ENCODE measurements at regions not wholly inside any gene's neighbourhood (a gene's known extent, or its start where the extent isn't known, plus 50 kb on each side); places are given as distances from the start of the nearest gene placed in this dataset.

DNA sequence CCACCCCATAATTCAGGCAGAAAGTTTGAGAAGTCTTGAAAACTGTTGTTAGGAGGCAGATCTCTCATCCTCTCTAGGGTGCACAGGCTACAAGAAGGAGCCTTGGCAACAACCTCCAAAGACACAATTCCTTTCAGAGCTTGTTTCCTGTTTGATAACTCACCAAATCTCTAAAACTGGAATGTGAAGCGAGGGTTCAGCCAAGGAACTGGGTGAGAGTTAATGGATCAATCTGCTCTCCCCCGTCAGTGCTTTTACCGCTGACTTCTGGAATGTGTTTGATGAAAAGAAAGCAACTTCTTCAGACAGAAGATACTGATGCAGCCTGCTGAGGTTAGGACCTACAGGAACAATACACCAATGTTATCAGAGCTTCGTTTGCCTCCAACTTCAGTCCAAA lies 171.8 kb upstream of the BMP2 start:
- BruUV-seq (replicated peaks) = no TSS peak
- no peaks in the 10 kb centered on the region for H3K4me1 ChIP-seq (ENCODE audit: control insufficient read depth, insufficient read depth, low read length)
- 8% methylated on average over 4 of the region's 4 CpGs for WGBS (ENCODE audit: insufficient coverage, insufficient replicate concordance, low lambda C conversion rate, missing lambda C conversion rate)
- POLR2A ChIA-PET = interaction anchor here (1.1 kb wide), 1 partner anchor 36 kb away, joined by 3 read pairs; no protein-coding TSS in a partner anchor
- FAIRE-seq = no peak
- H3K27ac ChIP-seq (ENCODE audit: control insufficient read depth, insufficient read depth) = no peak overlapping the region
- H4K20me1 ChIP-seq (ENCODE audit: control insufficient read depth, insufficient read depth) = no peaks in the 10 kb centered on the region
- no peaks in the 10 kb centered on the region for H3K79me2 ChIP-seq (ENCODE audit: control insufficient read depth, insufficient read depth, low read length)
- DNase-seq (ENCODE audit: low read depth, low spot score) = no peak
- ATAC-seq = no peak
- H3K4me3 ChIP-seq = no peak overlapping the region
- TF ChIP-seq HDAC6 (IDR thresholded peaks at IDR 0.05; ENCODE audit: unreplicated experiment) = no peak
- no peaks in the 10 kb centered on the region for H3K36me3 ChIP-seq (ENCODE audit: control insufficient read depth in 2 of 2, insufficient read depth in 2 of 2, low read length in 1 of 2)
- SMC1A ChIA-PET (ENCODE audit: uncharacterized antibody, unreplicated experiment) = interaction anchor here (0.6 to 3.9 kb wide), 14 partner anchors 8 to 174 kb away, joined by 3 to 17 read pairs (median 4); no protein-coding TSS in a partner anchor
- H3K9me3 ChIP-seq (replicated peaks; ENCODE audit: control insufficient read depth, insufficient read depth, low read length) = no peaks in the 10 kb centered on the region
- intact Hi-C loops (cut with micrococcal nuclease; ENCODE audit: unreplicated experiment) = no loop called here
- H3K27me3 ChIP-seq (replicated peaks in 1 of 2; ENCODE audit: control insufficient read depth in 2 of 2, insufficient read depth in 2 of 2, low read length in 1 of 2) = no peaks in the 10 kb centered on the region
- no peak overlapping the region for H3K9ac ChIP-seq (ENCODE audit: control insufficient read depth, insufficient read depth, low read length)
- RAD21 ChIA-PET (ENCODE audit: unreplicated experiment) = interaction anchor here (0.9 to 2.0 kb wide), 5 partner anchors 10 to 331 kb away, joined by 3 to 10 read pairs (median 4); no protein-coding TSS in a partner anchor
- in situ Hi-C loops (cut with MboI) = no loop called here
- no peak overlapping the region for H3K4me2 ChIP-seq (ENCODE audit: control insufficient read depth, insufficient read depth)
- no peak overlapping the region for H2AFZ ChIP-seq (ENCODE audit: control insufficient read depth, low read depth, low read length)
- CTCF ChIA-PET = interaction anchor here (1.0 to 4.0 kb wide), 8 partner anchors 13 to 149 kb away, joined by 3 to 31 read pairs (median 4); no protein-coding TSS in a partner anchor

DNA sequence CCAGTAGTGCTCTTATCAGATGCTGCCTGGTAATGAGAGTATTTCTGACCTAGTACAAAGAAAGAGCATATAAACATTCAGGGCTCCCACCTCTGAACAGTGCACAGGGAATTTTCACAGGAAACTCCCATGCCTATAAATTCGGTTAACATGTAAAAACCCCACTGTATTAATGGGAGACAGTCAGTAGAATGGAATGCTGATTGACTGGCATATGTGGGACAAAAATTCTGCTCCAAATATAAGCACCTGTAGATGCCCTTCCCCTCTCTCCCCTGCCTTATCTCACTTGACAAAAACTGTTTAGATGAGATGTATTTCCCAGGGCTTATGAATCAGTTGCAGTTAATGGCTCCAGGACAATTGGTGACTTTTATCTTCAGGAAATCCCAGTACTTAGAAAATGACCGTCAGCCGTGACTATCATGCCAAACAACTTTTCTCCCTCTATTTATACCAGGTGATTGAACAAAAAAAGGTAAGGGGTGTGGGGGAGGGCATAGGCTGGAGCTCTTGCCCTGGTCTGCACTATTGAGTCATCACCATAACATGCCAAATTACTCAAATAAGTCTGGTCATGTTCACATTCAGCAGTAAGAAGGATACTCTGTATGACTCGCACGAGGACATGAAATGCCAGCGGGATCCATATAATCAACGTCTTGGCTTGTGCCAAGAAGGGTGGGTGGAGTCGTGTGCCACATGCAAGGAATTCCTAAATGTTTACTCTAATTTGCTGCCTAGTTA lies 176.4 kb upstream of the BMP2 start:
- no peaks in the 10 kb centered on the region for H3K27me3 ChIP-seq (replicated peaks in 1 of 2; ENCODE audit: control insufficient read depth in 2 of 2, insufficient read depth in 2 of 2, low read length in 1 of 2)
- no peak overlapping the region for H3K27ac ChIP-seq (ENCODE audit: control insufficient read depth, insufficient read depth)
- ATAC-seq (no peak), FAIRE-seq (no peak), DNase-seq (ENCODE audit: low read depth, low spot score) (no peak)
- no peak overlapping the region for H3K9ac ChIP-seq (ENCODE audit: control insufficient read depth, insufficient read depth, low read length)
- SMC1A ChIA-PET (ENCODE audit: uncharacterized antibody, unreplicated experiment) = no interaction called here
- no peaks in the 10 kb centered on the region for H3K36me3 ChIP-seq (ENCODE audit: control insufficient read depth in 2 of 2, insufficient read depth in 2 of 2, low read length in 1 of 2)
- CTCF ChIA-PET = interaction anchor here (1.0 kb wide), 1 partner anchor 8 kb away, joined by 3 read pairs; no protein-coding TSS in a partner anchor
- no peak overlapping the region for H3K4me2 ChIP-seq (ENCODE audit: control insufficient read depth, insufficient read depth)
- RAD21 ChIA-PET (ENCODE audit: unreplicated experiment) = interaction anchor here (0.7 kb wide), 1 partner anchor 67 kb away, joined by 3 read pairs; no protein-coding TSS in a partner anchor
- POLR2A ChIA-PET = no interaction called here
- no peaks in the 10 kb centered on the region for H3K4me1 ChIP-seq (ENCODE audit: control insufficient read depth, insufficient read depth, low read length)
- H4K20me1 ChIP-seq (ENCODE audit: control insufficient read depth, insufficient read depth) = no peaks in the 10 kb centered on the region
- 41% methylated on average over 8 of the region's 8 CpGs for WGBS (ENCODE audit: insufficient coverage, insufficient replicate concordance, low lambda C conversion rate, missing lambda C conversion rate)
- TF ChIP-seq, protein P1, sequence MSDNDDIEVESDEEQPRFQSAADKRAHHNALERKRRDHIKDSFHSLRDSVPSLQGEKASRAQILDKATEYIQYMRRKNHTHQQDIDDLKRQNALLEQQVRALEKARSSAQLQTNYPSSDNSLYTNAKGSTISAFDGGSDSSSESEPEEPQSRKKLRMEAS (IDR thresholded peaks at IDR 0.05; ENCODE audit: low read depth, low read length) = no peak
- TF ChIP-seq NFIC (IDR thresholded peaks at IDR 0.05; ENCODE audit: low read depth, low read length) = no peak
- H2AFZ ChIP-seq (ENCODE audit: control insufficient read depth, low read depth, low read length) = no peak overlapping the region
- H3K79me2 ChIP-seq (ENCODE audit: control insufficient read depth, insufficient read depth, low read length) = no peaks in the 10 kb centered on the region
- H3K9me3 ChIP-seq (replicated peaks; ENCODE audit: control insufficient read depth, insufficient read depth, low read length) = no peaks in the 10 kb centered on the region
- in situ Hi-C loops (cut with MboI) = no loop called here
- BruUV-seq (replicated peaks) = no TSS peak
- no peak overlapping the region for H3K4me3 ChIP-seq
- intact Hi-C loops (cut with micrococcal nuclease; ENCODE audit: unreplicated experiment) = no loop called here

Data from GM12878 (cell line).